ENCODE measurements at regions not wholly inside any gene's neighbourhood (a gene's known extent, or its start where the extent isn't known, plus 50 kb on each side); places are given as distances from the start of the nearest gene placed in this dataset.
"Not testable (repeated sequence)": the region's sequence is repeated elsewhere in the genome, so short reads cannot be mapped to it uniquely, and the experiment has no call there.

DNA sequence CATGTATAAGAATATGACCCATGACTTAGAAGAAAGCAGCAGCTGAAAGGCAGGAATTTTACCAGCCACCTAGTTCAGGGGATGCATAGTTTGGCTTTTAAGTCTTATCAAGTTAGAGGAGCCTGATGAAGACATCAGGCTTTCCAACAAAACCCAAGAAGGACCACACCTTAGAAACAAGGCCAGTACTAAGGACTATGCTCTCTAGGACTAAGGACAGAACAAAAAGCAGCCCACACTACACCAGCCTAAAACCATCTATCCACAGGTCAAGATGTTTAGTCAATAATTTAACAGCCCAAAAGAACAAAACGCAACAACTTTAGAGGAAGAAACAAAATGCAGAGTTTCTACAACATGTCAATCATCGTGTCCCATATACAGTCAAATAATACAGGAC, 408.9 kb upstream of the RGMB start:
- no peak for DNase-seq (ENCODE audit: low read depth in 6 of 9, low spot score in 9 of 9)
- no peak overlapping the region for H3K27ac ChIP-seq (ENCODE audit: low read depth in 1 of 2, low read length in 1 of 2)
- 73% methylated on average over 2 of the region's 2 CpGs for WGBS
- H3K27me3 ChIP-seq (ENCODE audit: control insufficient read depth in 2 of 2, insufficient read depth in 1 of 2, low read length in 1 of 2) = no peaks in the 10 kb centered on the region
- H3K4me3 ChIP-seq (ENCODE audit: low read length in 2 of 2) = no peak overlapping the region
- peaks cover 0 to 15% of the 10 kb centered on the region in 2 donors for H3K9me3 ChIP-seq (ENCODE audit: control insufficient read depth in 2 of 2, insufficient read depth in 1 of 2, low read length in 1 of 2)
- no peaks in the 10 kb centered on the region for H3K36me3 ChIP-seq (ENCODE audit: control insufficient read depth in 2 of 2, insufficient read depth in 2 of 2, low read length in 1 of 2)
- H3K4me1 ChIP-seq (ENCODE audit: control insufficient read depth in 2 of 2, insufficient read depth in 2 of 2, low read length in 2 of 2) = no peaks in the 10 kb centered on the region

DNA sequence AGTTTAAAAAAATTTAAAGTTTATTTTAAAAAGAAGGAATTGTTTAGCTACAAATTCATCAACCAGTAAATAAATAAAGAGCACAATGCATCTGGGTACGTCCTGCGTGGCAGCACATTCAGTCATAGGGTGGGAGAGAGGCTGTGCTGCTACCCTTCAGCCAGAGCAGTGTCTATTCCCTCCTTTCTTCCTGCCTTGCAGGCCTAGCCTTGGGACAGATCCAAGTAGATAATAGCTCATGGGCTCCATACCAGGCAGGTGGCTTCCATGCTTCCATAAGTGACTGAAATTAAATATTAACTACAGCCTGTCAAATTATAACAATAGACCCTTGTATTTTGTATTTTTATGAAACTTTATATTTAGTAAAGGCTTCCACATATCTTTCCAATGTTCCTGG, 408.3 kb upstream of the RGMB start:
- no peak overlapping the region for H3K4me3 ChIP-seq (ENCODE audit: low read length in 2 of 2)
- no peaks in the 10 kb centered on the region for H3K4me1 ChIP-seq (ENCODE audit: control insufficient read depth in 2 of 2, insufficient read depth in 2 of 2, low read length in 2 of 2)
- peaks cover 0 to 13% of the 10 kb centered on the region in 2 donors for H3K9me3 ChIP-seq (ENCODE audit: control insufficient read depth in 2 of 2, insufficient read depth in 1 of 2, low read length in 1 of 2)
- WGBS = 92% methylated on average over 2 of the region's 2 CpGs
- DNase-seq (ENCODE audit: low read depth in 6 of 9, low spot score in 9 of 9) = no peak
- H3K27me3 ChIP-seq (ENCODE audit: control insufficient read depth in 2 of 2, insufficient read depth in 1 of 2, low read length in 1 of 2) = no peaks in the 10 kb centered on the region
- H3K36me3 ChIP-seq (ENCODE audit: control insufficient read depth in 2 of 2, insufficient read depth in 2 of 2, low read length in 1 of 2) = no peaks in the 10 kb centered on the region
- no peak overlapping the region for H3K27ac ChIP-seq (ENCODE audit: low read depth in 1 of 2, low read length in 1 of 2)

GRCh38 chr5:98368141-98368540, 405.3 kb upstream of the RGMB start:
- Histone ChIP-seq H3K4me1 (ENCODE audit: control insufficient read depth in 2 of 2, insufficient read depth in 2 of 2, low read length in 2 of 2) (no peaks in the 10 kb centered on the region), H3K4me3 (ENCODE audit: low read length in 2 of 2) (no peak overlapping the region), H3K9me3 (ENCODE audit: control insufficient read depth in 2 of 2, insufficient read depth in 1 of 2, low read length in 1 of 2) (no peaks in the 10 kb centered on the region), H3K27ac (ENCODE audit: low read depth in 1 of 2, low read length in 1 of 2) (no peak overlapping the region), H3K36me3 (ENCODE audit: control insufficient read depth in 2 of 2, insufficient read depth in 2 of 2, low read length in 1 of 2) (no peaks in the 10 kb centered on the region), H3K27me3 (ENCODE audit: control insufficient read depth in 2 of 2, insufficient read depth in 1 of 2, low read length in 1 of 2) (no peaks in the 10 kb centered on the region)
- no peak for DNase-seq (ENCODE audit: low read depth in 6 of 9, low spot score in 9 of 9)
- 82% methylated on average over 1 of the region's 1 CpG for WGBS

DNA sequence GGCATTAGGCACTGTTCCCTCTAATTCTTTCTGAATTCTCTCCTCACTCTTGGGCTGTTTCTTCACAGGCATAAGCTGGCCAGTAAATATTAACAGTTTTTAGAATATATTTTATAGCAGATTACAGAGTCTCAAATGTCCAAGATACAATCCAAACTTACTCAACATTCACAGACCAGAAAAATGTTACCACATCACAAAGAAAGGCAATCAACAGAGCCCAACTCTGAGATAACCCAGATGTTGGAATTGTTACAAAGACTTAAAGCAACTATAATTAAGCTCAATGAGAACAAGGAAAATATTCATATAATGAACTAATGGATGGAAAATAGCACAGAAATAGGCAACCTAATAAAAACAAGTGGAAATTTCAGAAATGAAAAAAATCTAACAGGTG, 401.1 kb upstream of the RGMB start:
- H3K4me1 ChIP-seq (ENCODE audit: control insufficient read depth in 2 of 2, insufficient read depth in 2 of 2, low read length in 2 of 2) = no peaks in the 10 kb centered on the region
- no peaks in the 10 kb centered on the region for H3K9me3 ChIP-seq (ENCODE audit: control insufficient read depth in 2 of 2, insufficient read depth in 1 of 2, low read length in 1 of 2)
- no peak overlapping the region for H3K27ac ChIP-seq (ENCODE audit: low read depth in 1 of 2, low read length in 1 of 2)
- DNase-seq (ENCODE audit: low read depth in 6 of 9, low spot score in 9 of 9) = no peak
- H3K27me3 ChIP-seq (ENCODE audit: control insufficient read depth in 2 of 2, insufficient read depth in 1 of 2, low read length in 1 of 2) = no peaks in the 10 kb centered on the region
- no peak overlapping the region for H3K4me3 ChIP-seq (ENCODE audit: low read length in 2 of 2)
- H3K36me3 ChIP-seq (ENCODE audit: control insufficient read depth in 2 of 2, insufficient read depth in 2 of 2, low read length in 1 of 2) = no peaks in the 10 kb centered on the region

- Histone ChIP-seq H3K9me3 (ENCODE audit: control insufficient read depth in 2 of 2, insufficient read depth in 1 of 2, low read length in 1 of 2) (peaks cover 0 to 10% of the 10 kb centered on the region in 2 donors), H3K27ac (ENCODE audit: low read depth in 1 of 2, low read length in 1 of 2) (no peak overlapping the region), H3K4me1 (ENCODE audit: control insufficient read depth in 2 of 2, insufficient read depth in 2 of 2, low read length in 2 of 2) (no peaks in the 10 kb centered on the region), H3K4me3 (ENCODE audit: low read length in 2 of 2) (no peak overlapping the region), H3K27me3 (ENCODE audit: control insufficient read depth in 2 of 2, insufficient read depth in 1 of 2, low read length in 1 of 2) (no peaks in the 10 kb centered on the region), H3K36me3 (ENCODE audit: control insufficient read depth in 2 of 2, insufficient read depth in 2 of 2, low read length in 1 of 2) (no peaks in the 10 kb centered on the region)
- DNase-seq (ENCODE audit: low read depth in 6 of 9, low spot score in 9 of 9) = no peak
- WGBS = 96% methylated on average over 31 of the region's 31 CpGs
These were observed 381.4 kb upstream of the RGMB start for GRCh38 chr5:98391921-98392625.

- H3K4me1 ChIP-seq (ENCODE audit: control insufficient read depth in 2 of 2, insufficient read depth in 2 of 2, low read length in 2 of 2); H3K4me3 ChIP-seq (ENCODE audit: low read length in 2 of 2); H3K27ac ChIP-seq (ENCODE audit: low read depth in 1 of 2, low read length in 1 of 2); H3K27me3 ChIP-seq (ENCODE audit: control insufficient read depth in 2 of 2, insufficient read depth in 1 of 2, low read length in 1 of 2); H3K9me3 ChIP-seq (ENCODE audit: control insufficient read depth in 2 of 2, insufficient read depth in 1 of 2, low read length in 1 of 2); H3K36me3 ChIP-seq (ENCODE audit: control insufficient read depth in 2 of 2, insufficient read depth in 2 of 2, low read length in 1 of 2); DNase-seq (ENCODE audit: low read depth in 6 of 9, low spot score in 9 of 9): not testable (repeated sequence)
- 97% methylated on average over 8 of the region's 8 CpGs for WGBS
These were observed 380.3 kb upstream of the RGMB start for GRCh38 chr5:98393205-98393604.

- peaks cover 0 to 8% of the 10 kb centered on the region in 2 donors for H3K9me3 ChIP-seq (ENCODE audit: control insufficient read depth in 2 of 2, insufficient read depth in 1 of 2, low read length in 1 of 2)
- H3K4me3 ChIP-seq (ENCODE audit: low read length in 2 of 2) = no peak overlapping the region
- H3K27me3 ChIP-seq (ENCODE audit: control insufficient read depth in 2 of 2, insufficient read depth in 1 of 2, low read length in 1 of 2) = no peaks in the 10 kb centered on the region
- H3K4me1 ChIP-seq (ENCODE audit: control insufficient read depth in 2 of 2, insufficient read depth in 2 of 2, low read length in 2 of 2) = no peaks in the 10 kb centered on the region
- H3K36me3 ChIP-seq (ENCODE audit: control insufficient read depth in 2 of 2, insufficient read depth in 2 of 2, low read length in 1 of 2) = no peaks in the 10 kb centered on the region
- WGBS = 85% methylated on average over 3 of the region's 3 CpGs
- no peak for DNase-seq (ENCODE audit: low read depth in 6 of 9, low spot score in 9 of 9)
- no peak overlapping the region for H3K27ac ChIP-seq (ENCODE audit: low read depth in 1 of 2, low read length in 1 of 2)
These were observed 376.4 kb upstream of the RGMB start for GRCh38 chr5:98397081-98397480.

DNA sequence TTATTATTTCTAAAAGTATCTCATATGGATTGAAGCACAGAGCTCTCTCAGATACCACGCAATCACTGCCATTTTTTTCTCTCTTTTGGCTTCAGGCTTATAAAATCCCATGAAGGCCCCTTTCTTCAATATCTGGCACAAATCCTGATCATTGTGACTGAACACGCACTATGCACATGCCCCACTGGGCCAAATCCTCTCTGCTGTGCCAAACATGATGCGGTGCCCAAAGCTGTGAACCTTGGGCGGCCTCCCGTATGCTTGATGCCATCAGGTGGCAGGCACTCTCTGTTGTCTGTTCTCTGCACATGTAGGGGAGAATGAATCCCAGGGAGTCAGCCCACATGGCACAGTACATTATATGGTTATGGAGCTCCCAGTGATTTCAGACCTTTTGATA, 375.0 kb upstream of the RGMB start:
- no peaks in the 10 kb centered on the region for H3K9me3 ChIP-seq (ENCODE audit: control insufficient read depth in 2 of 2, insufficient read depth in 1 of 2, low read length in 1 of 2)
- WGBS = 95% methylated on average over 5 of the region's 5 CpGs
- no peak overlapping the region for H3K4me3 ChIP-seq (ENCODE audit: low read length in 2 of 2)
- H3K4me1 ChIP-seq (ENCODE audit: control insufficient read depth in 2 of 2, insufficient read depth in 2 of 2, low read length in 2 of 2) = no peaks in the 10 kb centered on the region
- no peak for DNase-seq (ENCODE audit: low read depth in 6 of 9, low spot score in 9 of 9)
- H3K36me3 ChIP-seq (ENCODE audit: control insufficient read depth in 2 of 2, insufficient read depth in 2 of 2, low read length in 1 of 2) = no peaks in the 10 kb centered on the region
- no peak overlapping the region for H3K27ac ChIP-seq (ENCODE audit: low read depth in 1 of 2, low read length in 1 of 2)
- no peaks in the 10 kb centered on the region for H3K27me3 ChIP-seq (ENCODE audit: control insufficient read depth in 2 of 2, insufficient read depth in 1 of 2, low read length in 1 of 2)

DNA sequence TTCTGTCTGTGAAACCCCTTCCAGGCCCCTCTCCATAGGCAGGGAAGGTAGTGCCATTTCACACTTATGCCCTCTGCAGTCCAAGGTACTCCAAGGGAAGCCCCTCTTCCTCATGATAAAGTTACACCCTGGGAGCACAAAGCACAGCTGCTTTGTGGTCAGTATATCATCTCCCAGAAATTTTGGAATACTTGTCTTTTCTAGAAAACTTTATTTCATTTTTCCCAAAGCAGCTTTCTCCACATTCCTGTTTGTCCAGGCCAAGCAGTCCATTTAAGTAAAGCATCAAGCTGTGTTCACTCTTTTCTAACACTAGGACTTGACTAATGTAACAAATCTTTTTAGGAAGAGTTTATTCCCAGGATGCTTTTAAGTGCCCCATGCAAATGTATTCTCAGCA, 371.8 kb upstream of the RGMB start:
- H3K9me3 ChIP-seq (ENCODE audit: control insufficient read depth in 2 of 2, insufficient read depth in 1 of 2, low read length in 1 of 2) = no peaks in the 10 kb centered on the region
- H3K27ac ChIP-seq (ENCODE audit: low read depth in 1 of 2, low read length in 1 of 2) = no peak overlapping the region
- no peaks in the 10 kb centered on the region for H3K4me1 ChIP-seq (ENCODE audit: control insufficient read depth in 2 of 2, insufficient read depth in 2 of 2, low read length in 2 of 2)
- H3K27me3 ChIP-seq (ENCODE audit: control insufficient read depth in 2 of 2, insufficient read depth in 1 of 2, low read length in 1 of 2) = no peaks in the 10 kb centered on the region
- no peak overlapping the region for H3K4me3 ChIP-seq (ENCODE audit: low read length in 2 of 2)
- no peak for DNase-seq (ENCODE audit: low read depth in 6 of 9, low spot score in 9 of 9)
- H3K36me3 ChIP-seq (ENCODE audit: control insufficient read depth in 2 of 2, insufficient read depth in 2 of 2, low read length in 1 of 2) = no peaks in the 10 kb centered on the region

- no peak overlapping the region for H3K4me3 ChIP-seq (ENCODE audit: low read length in 2 of 2)
- H3K4me1 ChIP-seq (ENCODE audit: control insufficient read depth in 2 of 2, insufficient read depth in 2 of 2, low read length in 2 of 2) = no peaks in the 10 kb centered on the region
- H3K27ac ChIP-seq (ENCODE audit: low read depth in 1 of 2, low read length in 1 of 2) = no peak overlapping the region
- no peaks in the 10 kb centered on the region for H3K27me3 ChIP-seq (ENCODE audit: control insufficient read depth in 2 of 2, insufficient read depth in 1 of 2, low read length in 1 of 2)
- H3K9me3 ChIP-seq (ENCODE audit: control insufficient read depth in 2 of 2, insufficient read depth in 1 of 2, low read length in 1 of 2) = no peaks in the 10 kb centered on the region
- H3K36me3 ChIP-seq (ENCODE audit: control insufficient read depth in 2 of 2, insufficient read depth in 2 of 2, low read length in 1 of 2) = no peaks in the 10 kb centered on the region
- no peak for DNase-seq (ENCODE audit: low read depth in 6 of 9, low spot score in 9 of 9)
These were observed 371.3 kb upstream of the RGMB start for GRCh38 chr5:98402130-98402529.

Measured in thymus (tissue), 11 donors.